ENCODE measurements at regions not wholly inside any gene's neighbourhood (a gene's known extent, or its start where the extent isn't known, plus 50 kb on each side); places are given as distances from the start of the nearest gene placed in this dataset.

GRCh38 chr2:82748653-82749052 is 1710.4 kb downstream of the SUCLG1 start:
- TF ChIP-seq POLR2A (IDR thresholded peaks at IDR 0.05; ENCODE audit: low read length), result no peak
- TF ChIP-seq GATA1 (IDR thresholded peaks at IDR 0.05; ENCODE audit: low read depth, low read length), result no peak
